ENCODE measurements at regions not wholly inside any gene's neighbourhood (a gene's known extent, or its start where the extent isn't known, plus 50 kb on each side); places are given as distances from the start of the nearest gene placed in this dataset.
"Not testable (repeated sequence)": the region's sequence is repeated elsewhere in the genome, so short reads cannot be mapped to it uniquely, and the experiment has no call there.

DNA sequence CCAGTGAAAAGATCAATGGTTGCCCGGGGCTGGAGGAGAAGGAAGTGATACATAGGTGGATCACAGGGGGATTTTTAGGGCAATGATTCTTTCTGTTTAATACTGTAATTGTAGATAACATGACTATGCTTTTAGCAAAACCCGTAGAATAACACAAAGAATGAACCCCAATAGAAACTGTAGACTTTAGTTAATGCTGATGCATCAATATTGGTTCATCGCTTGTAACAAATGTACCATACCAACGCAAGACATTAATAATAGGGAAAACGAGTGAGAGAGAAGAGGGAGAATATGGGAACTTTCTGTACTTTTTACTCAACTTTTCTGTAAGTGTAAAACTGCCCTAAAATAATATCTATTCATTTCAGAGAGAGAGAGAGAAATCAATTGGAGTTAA lies 383.3 kb upstream of the ATP11B start:
- DNase-seq (ENCODE audit: low spot score) (no peak), ATAC-seq (ENCODE audit: low FRiP score) (no peak)

GRCh38 chr3:182412066-182412465 lies 381.2 kb upstream of the ATP11B start:
- TF ChIP-seq, protein P1, sequence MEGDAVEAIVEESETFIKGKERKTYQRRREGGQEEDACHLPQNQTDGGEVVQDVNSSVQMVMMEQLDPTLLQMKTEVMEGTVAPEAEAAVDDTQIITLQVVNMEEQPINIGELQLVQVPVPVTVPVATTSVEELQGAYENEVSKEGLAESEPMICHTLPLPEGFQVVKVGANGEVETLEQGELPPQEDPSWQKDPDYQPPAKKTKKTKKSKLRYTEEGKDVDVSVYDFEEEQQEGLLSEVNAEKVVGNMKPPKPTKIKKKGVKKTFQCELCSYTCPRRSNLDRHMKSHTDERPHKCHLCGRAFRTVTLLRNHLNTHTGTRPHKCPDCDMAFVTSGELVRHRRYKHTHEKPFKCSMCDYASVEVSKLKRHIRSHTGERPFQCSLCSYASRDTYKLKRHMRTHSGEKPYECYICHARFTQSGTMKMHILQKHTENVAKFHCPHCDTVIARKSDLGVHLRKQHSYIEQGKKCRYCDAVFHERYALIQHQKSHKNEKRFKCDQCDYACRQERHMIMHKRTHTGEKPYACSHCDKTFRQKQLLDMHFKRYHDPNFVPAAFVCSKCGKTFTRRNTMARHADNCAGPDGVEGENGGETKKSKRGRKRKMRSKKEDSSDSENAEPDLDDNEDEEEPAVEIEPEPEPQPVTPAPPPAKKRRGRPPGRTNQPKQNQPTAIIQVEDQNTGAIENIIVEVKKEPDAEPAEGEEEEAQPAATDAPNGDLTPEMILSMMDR (IDR thresholded peaks at IDR 0.05), result no peak
- DNase-seq (ENCODE audit: low spot score) (no peak), ATAC-seq (ENCODE audit: low FRiP score) (no peak)

More for the DNA sequence above, 383.3 kb upstream of the ATP11B start:
- TF ChIP-seq, protein P1 (IDR thresholded peaks at IDR 0.05), result no peak

- DNase-seq (ENCODE audit: low spot score) (no peak), ATAC-seq (ENCODE audit: low FRiP score) (no peak)
- TF ChIP-seq, protein P1 (IDR thresholded peaks at IDR 0.05), result no peak
Observed at GRCh38 chr3:182413061-182413460, 380.2 kb upstream of the ATP11B start.

DNA sequence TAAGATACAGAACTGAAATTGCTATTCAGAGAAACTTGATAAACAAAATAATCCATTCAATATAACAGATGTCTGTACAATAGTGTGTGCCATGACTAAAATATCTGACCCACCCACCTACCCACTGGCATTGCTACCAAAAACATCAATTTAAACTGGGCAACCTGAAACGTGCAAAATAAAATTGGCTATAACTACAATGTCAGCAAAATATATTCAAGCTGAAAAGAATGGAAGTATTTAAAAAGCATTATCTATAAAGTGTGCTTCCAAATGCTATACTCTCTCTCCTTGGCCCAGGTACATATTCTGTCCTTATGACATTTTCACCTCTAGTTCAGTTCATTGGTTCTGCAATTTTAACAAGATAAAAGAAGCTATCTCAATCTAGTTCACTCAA lies 379.6 kb upstream of the ATP11B start:
- ATAC-seq (ENCODE audit: low FRiP score) (no peak), DNase-seq (ENCODE audit: low spot score) (no peak)
- TF ChIP-seq, protein P1 (IDR thresholded peaks at IDR 0.05), result no peak

- DNase-seq (ENCODE audit: low spot score) (no peak), ATAC-seq (ENCODE audit: low FRiP score) (no peak)
- TF ChIP-seq, protein P1 (IDR thresholded peaks at IDR 0.05), result no peak
Observed at GRCh38 chr3:182414586-182414985, 378.7 kb upstream of the ATP11B start.

- DNase-seq (ENCODE audit: low spot score), result no peak
- TF ChIP-seq, protein P1 (IDR thresholded peaks at IDR 0.05), result no peak
- ATAC-seq (ENCODE audit: low FRiP score), result no peak
Observed at GRCh38 chr3:182420741-182421140, 372.6 kb upstream of the ATP11B start.

DNA sequence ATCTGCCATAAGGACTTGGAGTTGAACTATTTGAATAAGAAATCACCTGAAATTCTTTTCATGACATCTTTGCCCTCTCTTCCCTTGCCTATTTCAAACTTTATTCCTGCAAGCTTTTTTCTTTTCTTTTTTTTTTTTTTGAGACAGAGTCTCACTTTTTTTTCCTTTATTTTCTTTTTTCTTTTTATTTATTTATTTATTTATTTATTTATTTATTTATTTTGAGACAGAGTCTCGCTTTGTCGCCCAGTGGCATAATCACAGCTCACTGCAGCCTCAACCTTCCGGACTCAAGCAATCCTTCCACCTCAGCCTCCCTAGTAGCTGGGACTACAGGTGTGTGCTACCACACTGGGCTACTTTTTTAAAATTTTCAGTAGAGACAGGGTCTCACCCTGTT lies 369.3 kb upstream of the ATP11B start:
- TF ChIP-seq, protein P1 (IDR thresholded peaks at IDR 0.05), result no peak
- ATAC-seq (ENCODE audit: low FRiP score), result no peak

GRCh38 chr3:182425926-182426718 lies 367.2 kb upstream of the ATP11B start:
- not testable (repeated sequence) for ATAC-seq (ENCODE audit: low FRiP score); DNase-seq (ENCODE audit: low spot score)

More for the DNA sequence above, 369.3 kb upstream of the ATP11B start:
- no peak for DNase-seq (ENCODE audit: low spot score)

DNA sequence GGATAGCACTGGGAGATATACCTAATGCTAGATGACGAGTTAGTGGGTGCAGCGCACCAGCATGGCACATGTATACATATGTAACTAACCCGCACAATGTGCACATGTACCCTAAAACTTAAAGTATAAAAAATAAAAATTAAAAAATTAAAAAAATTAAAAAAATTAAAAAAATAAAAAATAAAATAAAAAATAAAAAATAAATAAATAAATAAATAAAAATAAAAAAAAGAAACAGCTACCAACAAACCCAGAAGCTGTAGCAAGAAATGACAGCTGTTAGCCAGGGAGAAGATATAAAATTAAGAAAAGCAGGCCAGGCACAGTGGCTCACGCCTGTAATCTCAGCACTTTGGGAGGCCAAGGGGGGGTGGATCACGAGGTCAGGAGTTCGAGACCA lies 361.3 kb upstream of the ATP11B start:
- DNase-seq (ENCODE audit: low spot score); ATAC-seq (ENCODE audit: low FRiP score): not testable (repeated sequence)
